ENCODE measurements at regions not wholly inside any gene's neighbourhood (a gene's known extent, or its start where the extent isn't known, plus 50 kb on each side); places are given as distances from the start of the nearest gene placed in this dataset.

DNA sequence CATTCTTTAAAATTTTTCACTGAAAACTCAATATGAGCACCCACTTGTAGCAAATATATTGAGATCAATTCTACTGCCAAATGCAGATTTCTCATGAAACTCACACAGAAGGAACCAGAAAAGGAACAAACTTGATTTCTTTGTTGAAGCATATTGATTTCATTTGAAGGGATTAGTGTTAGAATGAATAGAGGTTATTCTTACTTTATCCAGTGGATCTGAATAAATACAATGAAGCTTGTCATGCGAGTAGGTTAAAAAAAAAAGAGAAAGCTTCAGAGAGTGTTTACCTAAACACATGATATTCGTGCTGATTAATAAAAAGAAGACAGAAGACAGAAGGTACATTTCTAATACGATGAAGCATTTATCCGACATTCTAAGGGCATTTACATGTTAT is 226.7 kb upstream of the ZSWIM2 start:
- no peak overlapping the region for H3K9ac ChIP-seq (ENCODE audit: low read length)
- Mint-ChIP-seq H3K4me1 (ENCODE audit: low read depth, unreplicated experiment) (peaks cover 3% of the 10 kb centered on the region), H3K4me3 (ENCODE audit: unreplicated experiment) (no peak overlapping the region), H3K27ac (ENCODE audit: unreplicated experiment) (no peak overlapping the region), H3K36me3 (ENCODE audit: low read depth, unreplicated experiment) (no peaks in the 10 kb centered on the region), H3K27me3 (ENCODE audit: low read depth, unreplicated experiment) (no peaks in the 10 kb centered on the region), H3K9me3 (ENCODE audit: unreplicated experiment) (no peaks in the 10 kb centered on the region)
- H2AFZ ChIP-seq (ENCODE audit: low read depth, low read length) = no peak overlapping the region
- H3K27me3 ChIP-seq (ENCODE audit: insufficient read depth, low read length) = no peaks in the 10 kb centered on the region
- H3K36me3 ChIP-seq (ENCODE audit: insufficient read depth, low read length) = no peaks in the 10 kb centered on the region
- H3K4me3 ChIP-seq (ENCODE audit: insufficient read depth, low read depth, low read length) = no peak overlapping the region
- DNase-seq (ENCODE audit: low read depth) (no peak), FAIRE-seq (no peak)
- TF ChIP-seq EZH2 (IDR thresholded peaks at IDR 0.05; ENCODE audit: insufficient read depth, low read length) = no peak
- TF ChIP-seq, protein P1, sequence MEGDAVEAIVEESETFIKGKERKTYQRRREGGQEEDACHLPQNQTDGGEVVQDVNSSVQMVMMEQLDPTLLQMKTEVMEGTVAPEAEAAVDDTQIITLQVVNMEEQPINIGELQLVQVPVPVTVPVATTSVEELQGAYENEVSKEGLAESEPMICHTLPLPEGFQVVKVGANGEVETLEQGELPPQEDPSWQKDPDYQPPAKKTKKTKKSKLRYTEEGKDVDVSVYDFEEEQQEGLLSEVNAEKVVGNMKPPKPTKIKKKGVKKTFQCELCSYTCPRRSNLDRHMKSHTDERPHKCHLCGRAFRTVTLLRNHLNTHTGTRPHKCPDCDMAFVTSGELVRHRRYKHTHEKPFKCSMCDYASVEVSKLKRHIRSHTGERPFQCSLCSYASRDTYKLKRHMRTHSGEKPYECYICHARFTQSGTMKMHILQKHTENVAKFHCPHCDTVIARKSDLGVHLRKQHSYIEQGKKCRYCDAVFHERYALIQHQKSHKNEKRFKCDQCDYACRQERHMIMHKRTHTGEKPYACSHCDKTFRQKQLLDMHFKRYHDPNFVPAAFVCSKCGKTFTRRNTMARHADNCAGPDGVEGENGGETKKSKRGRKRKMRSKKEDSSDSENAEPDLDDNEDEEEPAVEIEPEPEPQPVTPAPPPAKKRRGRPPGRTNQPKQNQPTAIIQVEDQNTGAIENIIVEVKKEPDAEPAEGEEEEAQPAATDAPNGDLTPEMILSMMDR (IDR thresholded peaks at IDR 0.05; ENCODE audit: insufficient read depth, low read depth, low read length) = no peak
- no peaks in the 10 kb centered on the region for H3K9me3 ChIP-seq (ENCODE audit: insufficient read depth, low read depth, low read length)
- no peaks in the 10 kb centered on the region for H3K79me2 ChIP-seq (ENCODE audit: insufficient read depth, low read length)
- no peak overlapping the region for H3K27ac ChIP-seq (ENCODE audit: low read depth, low read length)
- no peak overlapping the region for H3K4me2 ChIP-seq (ENCODE audit: low read length)
- no peaks in the 10 kb centered on the region for H3K4me1 ChIP-seq (ENCODE audit: insufficient read depth, low read length)
- no peaks in the 10 kb centered on the region for H4K20me1 ChIP-seq (ENCODE audit: insufficient read depth, low read length)

DNA sequence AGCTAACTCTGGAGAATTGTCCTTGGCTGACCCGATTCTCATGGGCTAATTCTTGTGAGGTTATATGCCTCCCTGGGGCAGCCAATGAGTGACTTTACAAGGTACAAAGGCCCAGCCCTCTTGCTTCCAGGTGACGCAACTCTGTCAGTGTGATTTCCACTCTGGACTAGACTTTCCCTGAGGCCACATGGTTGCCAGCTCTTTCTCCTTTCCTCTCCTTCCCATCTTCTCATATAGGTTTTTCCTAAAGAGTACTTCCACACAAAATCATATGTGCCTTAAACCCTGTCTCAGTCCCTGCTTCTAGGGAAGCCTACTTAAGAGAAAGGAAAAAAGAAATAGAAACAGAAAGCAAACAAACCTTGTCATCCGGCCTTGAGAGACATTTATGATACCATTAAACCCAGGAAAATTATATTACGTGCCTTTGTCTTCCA is 226.2 kb upstream of the ZSWIM2 start:
- Histone ChIP-seq H3K27me3 (ENCODE audit: insufficient read depth, low read length) (no peaks in the 10 kb centered on the region), H3K27ac (ENCODE audit: low read depth, low read length) (no peak overlapping the region), H4K20me1 (ENCODE audit: insufficient read depth, low read length) (no peaks in the 10 kb centered on the region), H3K4me1 (ENCODE audit: insufficient read depth, low read length) (no peaks in the 10 kb centered on the region), H3K9me3 (ENCODE audit: insufficient read depth, low read depth, low read length) (no peaks in the 10 kb centered on the region), H3K4me3 (ENCODE audit: insufficient read depth, low read depth, low read length) (no peak overlapping the region), H2AFZ (ENCODE audit: low read depth, low read length) (no peak overlapping the region), H3K4me2 (ENCODE audit: low read length) (no peak overlapping the region), H3K79me2 (ENCODE audit: insufficient read depth, low read length) (no peaks in the 10 kb centered on the region), H3K9ac (ENCODE audit: low read length) (no peak overlapping the region), H3K36me3 (ENCODE audit: insufficient read depth, low read length) (no peaks in the 10 kb centered on the region)
- peaks cover 3% of the 10 kb centered on the region for H3K4me1 Mint-ChIP-seq (ENCODE audit: low read depth, unreplicated experiment)
- no peak for DNase-seq (ENCODE audit: low read depth)
- no peaks in the 10 kb centered on the region for H3K36me3 Mint-ChIP-seq (ENCODE audit: low read depth, unreplicated experiment)
- H3K27me3 Mint-ChIP-seq (ENCODE audit: low read depth, unreplicated experiment) = no peaks in the 10 kb centered on the region
- no peak for TF ChIP-seq EZH2 (IDR thresholded peaks at IDR 0.05; ENCODE audit: insufficient read depth, low read length)
- TF ChIP-seq, protein P1 (IDR thresholded peaks at IDR 0.05; ENCODE audit: insufficient read depth, low read depth, low read length) = no peak
- H3K9me3 Mint-ChIP-seq (ENCODE audit: unreplicated experiment) = no peaks in the 10 kb centered on the region
- no peak for FAIRE-seq
- H3K27ac Mint-ChIP-seq (ENCODE audit: unreplicated experiment) = no peak overlapping the region
- H3K4me3 Mint-ChIP-seq (ENCODE audit: unreplicated experiment) = no peak overlapping the region

DNA sequence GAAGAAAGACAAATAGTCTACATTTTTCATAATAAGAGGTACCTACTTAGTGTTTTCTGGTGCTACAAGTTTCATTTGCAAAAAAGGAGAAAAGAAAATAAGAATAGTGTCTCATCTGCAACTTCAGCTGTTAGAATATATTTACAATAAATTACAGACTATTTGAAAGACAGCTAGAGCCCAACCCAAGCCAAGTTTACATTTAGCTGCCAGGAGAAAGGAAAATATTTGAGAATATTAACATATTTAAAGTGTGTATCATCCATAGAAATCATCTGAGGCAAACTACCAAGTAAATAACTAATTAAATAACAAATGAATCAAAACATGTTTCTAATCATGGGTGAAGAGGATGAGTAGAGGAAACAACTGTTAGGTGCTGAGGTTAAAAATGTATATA is 209.2 kb upstream of the ZSWIM2 start:
- Histone ChIP-seq H3K9me3 (ENCODE audit: insufficient read depth, low read depth, low read length) (no peaks in the 10 kb centered on the region), H3K79me2 (ENCODE audit: insufficient read depth, low read length) (no peaks in the 10 kb centered on the region), H3K4me2 (ENCODE audit: low read length) (no peak overlapping the region), H3K36me3 (ENCODE audit: insufficient read depth, low read length) (no peaks in the 10 kb centered on the region), H3K27ac (ENCODE audit: low read depth, low read length) (no peak overlapping the region), H3K4me3 (ENCODE audit: insufficient read depth, low read depth, low read length) (no peak overlapping the region), H3K9ac (ENCODE audit: low read length) (no peak overlapping the region), H4K20me1 (ENCODE audit: insufficient read depth, low read length) (no peaks in the 10 kb centered on the region), H3K27me3 (ENCODE audit: insufficient read depth, low read length) (no peaks in the 10 kb centered on the region), H3K4me1 (ENCODE audit: insufficient read depth, low read length) (no peaks in the 10 kb centered on the region), H2AFZ (ENCODE audit: low read depth, low read length) (no peak overlapping the region)
- Mint-ChIP-seq H3K27ac (ENCODE audit: unreplicated experiment) (no peak overlapping the region), H3K4me1 (ENCODE audit: low read depth, unreplicated experiment) (no peaks in the 10 kb centered on the region), H3K27me3 (ENCODE audit: low read depth, unreplicated experiment) (no peaks in the 10 kb centered on the region), H3K9me3 (ENCODE audit: unreplicated experiment) (no peaks in the 10 kb centered on the region), H3K36me3 (ENCODE audit: low read depth, unreplicated experiment) (no peaks in the 10 kb centered on the region), H3K4me3 (ENCODE audit: unreplicated experiment) (no peak overlapping the region)
- no peak for DNase-seq (ENCODE audit: low read depth)
- TF ChIP-seq, protein P1 (IDR thresholded peaks at IDR 0.05; ENCODE audit: insufficient read depth, low read depth, low read length) = no peak
- no peak for TF ChIP-seq EZH2 (IDR thresholded peaks at IDR 0.05; ENCODE audit: insufficient read depth, low read length)
- no peak for FAIRE-seq
